RWPE1 (cell line): ENCODE measurements at regions not wholly inside any gene's neighbourhood (a gene's known extent, or its start where the extent isn't known, plus 50 kb on each side); places are given as distances from the start of the nearest gene placed in this dataset.

Experiments used
- CTCF ChIA-PET: fragments of 350-600 bp; sonication (Branson Sonifier 250); formaldehyde crosslinking; extraction: SDS; loops from one replicate; lab custom pipeline; 2021; lab: Yijun Ruan, JAX
- POLR2A ChIA-PET: fragments of 400-600 bp; formaldehyde crosslinking; extraction: SDS; loops from one replicate; lab custom pipeline; 2020; ENCODE audit warnings: antibody characterized with exemption; ENCODE audit not compliant: low non-redundant PET; lab: Yijun Ruan, JAX
- DNase-seq: peaks from one replicate; pipeline ENCODE4 v3.0.0; 2012; ENCODE audit warnings: low spot score
- H3K27ac ChIP-seq: fragments of 450-650 bp; 2 replicates; pipeline ENCODE4 v1.5.1; 2017
- CTCF ChIP-seq: fragments of 450-650 bp; conservative IDR thresholded peaks from 2 replicates; pipeline ENCODE4 v1.5.1; 2017; ENCODE audit warnings: low read depth, mild to moderate bottlenecking

DNA sequence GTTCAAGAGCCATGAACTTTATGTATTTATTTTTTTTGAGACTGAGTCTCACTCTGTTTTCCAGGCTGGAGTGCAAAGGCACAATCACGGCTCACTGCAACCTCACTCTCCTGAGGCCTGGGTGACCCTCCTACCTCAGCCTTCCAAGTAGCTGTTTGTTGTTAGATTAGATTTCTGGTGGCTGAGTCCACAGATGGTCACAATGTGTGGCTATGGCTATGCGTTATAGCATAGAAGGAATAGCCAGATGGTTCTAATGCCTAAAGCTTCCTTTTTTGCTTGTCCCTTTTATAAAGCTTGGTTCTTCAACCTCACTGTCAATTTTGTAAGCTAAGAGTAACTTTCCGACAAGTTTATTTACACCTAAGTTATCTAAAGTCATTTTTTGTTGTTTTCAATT is 62.3 kb upstream of the FMN2 start:
- no peak for TF ChIP-seq CTCF
- H3K27ac ChIP-seq = no peak overlapping the region
- ChIA-PET CTCF (no interaction called here), POLR2A (no interaction called here)
- DNase-seq = no peak

DNA sequence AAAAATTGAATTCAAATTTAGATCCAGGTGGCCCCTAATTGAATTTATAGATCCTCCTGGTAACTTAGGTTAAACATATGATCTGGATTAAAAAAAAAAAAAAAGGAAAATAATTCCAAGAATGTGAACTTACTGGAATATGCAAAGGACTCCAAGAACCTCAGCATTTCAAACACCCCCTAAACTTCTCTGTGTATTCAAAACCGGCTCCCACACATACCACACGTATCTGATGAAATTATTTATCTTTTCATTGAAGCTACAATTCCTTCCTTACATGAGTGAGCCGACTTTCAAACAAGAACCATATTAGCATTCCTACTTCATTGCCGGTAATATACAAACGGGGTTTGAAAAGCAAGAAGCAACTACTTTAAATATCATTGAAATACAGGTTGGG is 61.4 kb upstream of the FMN2 start:
- TF ChIP-seq CTCF = no peak
- CTCF ChIA-PET = no interaction called here
- POLR2A ChIA-PET = no interaction called here
- no peak overlapping the region for H3K27ac ChIP-seq
- no peak for DNase-seq

- no peak for TF ChIP-seq CTCF
- DNase-seq = peak; percentile 54
- H3K27ac ChIP-seq = no peak overlapping the region
- POLR2A ChIA-PET = no interaction called here
- CTCF ChIA-PET = interaction anchor here (0.5 kb wide), 1 partner anchor 9 kb away, joined by 3 read pairs; no protein-coding TSS in a partner anchor
Observed at GRCh38 chr1:240031009-240031408, 60.7 kb upstream of the FMN2 start.

- TF ChIP-seq CTCF = no peak
- POLR2A ChIA-PET = no interaction called here
- DNase-seq = peak; percentile 23
- CTCF ChIA-PET = interaction anchor here (0.5 kb wide), 1 partner anchor 8 kb away, joined by 3 read pairs; no protein-coding TSS in a partner anchor
- H3K27ac ChIP-seq = no peak overlapping the region
Observed at GRCh38 chr1:240031414-240031813, 60.3 kb upstream of the FMN2 start.

DNA sequence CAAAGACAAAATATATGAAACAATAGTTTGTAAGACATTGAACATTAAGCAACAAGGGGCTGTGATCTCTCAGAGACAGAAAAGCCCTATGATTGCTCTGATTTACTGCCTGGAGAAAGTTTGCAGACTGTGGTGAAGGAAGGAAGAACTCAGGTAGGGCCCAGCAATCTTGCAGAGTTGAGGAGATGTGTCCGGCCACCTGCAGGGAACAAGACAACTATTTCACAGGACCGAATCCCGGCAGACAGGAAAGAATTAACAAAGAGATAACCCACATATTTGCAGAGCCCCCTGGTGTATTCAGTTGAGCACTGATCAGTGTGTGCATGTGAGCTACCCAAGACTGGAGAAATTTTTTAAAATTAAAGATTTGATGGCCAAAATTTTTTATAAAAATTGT is 58.3 kb upstream of the FMN2 start:
- ChIA-PET CTCF (no interaction called here), POLR2A (no interaction called here)
- TF ChIP-seq CTCF = no peak
- no peak overlapping the region for H3K27ac ChIP-seq
- no peak for DNase-seq

DNA sequence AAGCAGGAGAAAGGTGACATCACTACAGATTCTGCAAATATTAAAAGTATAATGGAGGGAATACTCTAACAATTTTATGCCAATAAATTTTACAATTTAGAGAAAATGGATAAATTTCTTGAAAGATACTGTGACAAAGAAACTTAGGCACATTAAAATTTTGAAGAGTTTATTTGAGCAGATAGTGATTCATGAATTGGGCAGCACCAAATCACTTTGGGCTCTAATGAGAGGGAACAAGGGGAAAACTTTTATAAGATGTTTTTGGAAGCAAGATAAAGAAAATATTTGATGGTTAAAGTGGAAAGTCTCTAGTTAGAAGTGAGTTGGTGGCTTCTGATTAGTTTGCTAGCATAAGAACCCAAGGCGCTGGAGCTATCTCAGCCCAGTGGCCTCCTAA is 55.2 kb upstream of the FMN2 start:
- no peak for TF ChIP-seq CTCF
- ChIA-PET POLR2A (no interaction called here), CTCF (no interaction called here)
- no peak for DNase-seq
- H3K27ac ChIP-seq = no peak overlapping the region
